Islet of Langerhans (tissue), 1 donor: ENCODE measurements at regions not wholly inside any gene's neighbourhood (a gene's known extent, or its start where the extent isn't known, plus 50 kb on each side); places are given as distances from the start of the nearest gene placed in this dataset.

Experiments
- FAIRE-seq: peaks from one replicate; lab custom pipeline; 2011; peaks lifted over from hg19 to GRCh38; lab: Jason Lieb, UNC

- no peak for FAIRE-seq
These were observed 142.3 kb upstream of the PARP11 start for GRCh38 chr12:4015225-4016091.

- FAIRE-seq = no peak
These were observed 141.6 kb upstream of the PARP11 start for GRCh38 chr12:4014858-4015224.

DNA sequence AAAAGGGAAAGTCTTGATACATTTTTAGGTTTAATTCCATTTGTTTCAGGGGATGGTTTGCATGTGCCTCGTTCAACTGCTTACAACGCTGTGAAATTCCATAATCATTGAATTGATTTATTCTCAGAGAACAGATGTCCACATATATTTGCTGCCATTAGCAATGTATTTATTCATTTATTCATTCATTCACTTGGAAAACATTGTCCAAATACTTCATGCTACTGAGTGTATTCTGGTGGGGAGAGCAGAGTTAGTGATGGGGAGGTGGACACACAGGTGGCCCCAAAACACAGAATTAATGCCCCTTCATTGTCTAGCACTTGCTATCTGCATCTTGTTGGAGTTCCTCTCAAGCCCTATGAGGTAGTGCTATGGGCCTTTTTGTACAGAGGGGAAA lies 141.2 kb upstream of the PARP11 start:
- FAIRE-seq = no peak

- FAIRE-seq = no peak
These were observed 140.1 kb upstream of the PARP11 start for GRCh38 chr12:4012977-4013968.

DNA sequence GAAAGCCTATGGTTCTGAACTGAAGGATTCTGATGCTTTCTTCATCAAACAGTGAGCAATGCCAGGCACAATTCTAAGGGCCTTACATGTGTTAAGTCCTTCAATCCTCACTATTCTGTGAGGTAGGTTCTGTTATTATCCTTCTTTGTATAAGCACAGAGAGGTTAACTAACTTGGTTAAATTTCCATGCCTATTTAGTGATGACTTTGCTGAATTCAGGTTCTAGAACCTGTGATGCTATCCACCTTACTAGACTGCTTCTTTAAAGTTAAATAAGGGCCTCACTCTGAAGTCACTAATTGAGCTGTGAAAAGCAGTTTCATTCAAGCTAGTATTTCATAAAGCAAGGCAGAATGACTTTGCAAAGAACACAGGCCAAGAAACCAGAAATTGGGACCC lies 138.9 kb upstream of the PARP11 start:
- FAIRE-seq = no peak

- no peak for FAIRE-seq
These were observed 138.4 kb upstream of the PARP11 start for GRCh38 chr12:4011597-4011996.

- no peak for FAIRE-seq
These were observed 136.9 kb upstream of the PARP11 start for GRCh38 chr12:4009979-4010704.

DNA sequence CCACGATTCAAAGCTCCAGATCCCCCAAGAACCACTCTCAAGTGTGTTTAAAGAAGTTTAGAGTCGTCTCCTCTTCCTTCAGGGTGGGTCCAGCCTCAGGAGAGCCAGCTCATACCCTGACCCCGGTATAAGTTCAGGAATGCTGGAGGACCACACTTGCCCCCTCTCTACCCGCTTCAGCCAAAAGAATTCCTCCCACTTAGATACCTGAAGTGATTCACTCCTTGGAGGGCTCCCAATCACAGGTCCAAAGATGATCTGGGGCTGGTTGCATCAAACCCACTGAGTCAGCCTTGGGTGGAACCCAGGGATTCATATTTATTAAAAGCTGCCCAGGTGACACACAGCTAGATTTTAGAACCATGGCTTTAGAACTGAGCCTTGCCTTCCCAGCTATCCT lies 133.5 kb upstream of the PARP11 start:
- FAIRE-seq = no peak

- FAIRE-seq = no peak
These were observed 132.7 kb upstream of the PARP11 start for GRCh38 chr12:4005851-4006430.

GRCh38 chr12:4003576-4003975 lies 130.4 kb upstream of the PARP11 start:
- FAIRE-seq = no peak

DNA sequence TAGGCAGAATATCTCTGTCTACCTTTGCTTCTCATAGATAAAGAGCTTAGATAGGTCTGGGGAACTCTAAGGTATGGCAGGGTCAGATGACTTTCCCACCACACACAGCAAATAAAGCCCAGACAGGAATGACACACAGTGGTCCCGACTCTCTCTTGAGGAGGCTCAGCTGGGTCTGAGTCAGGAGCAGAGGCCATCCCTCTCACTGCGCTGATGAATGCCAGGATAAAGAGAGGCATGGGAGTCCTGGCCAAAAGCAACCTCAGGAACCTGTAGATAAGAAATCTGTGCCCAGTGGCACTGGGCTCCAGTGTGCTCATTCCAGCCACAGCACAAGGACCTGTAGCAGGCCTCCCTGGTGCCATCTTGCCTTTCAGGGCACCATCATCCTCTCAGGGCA lies 129.4 kb upstream of the PARP11 start:
- FAIRE-seq = no peak

DNA sequence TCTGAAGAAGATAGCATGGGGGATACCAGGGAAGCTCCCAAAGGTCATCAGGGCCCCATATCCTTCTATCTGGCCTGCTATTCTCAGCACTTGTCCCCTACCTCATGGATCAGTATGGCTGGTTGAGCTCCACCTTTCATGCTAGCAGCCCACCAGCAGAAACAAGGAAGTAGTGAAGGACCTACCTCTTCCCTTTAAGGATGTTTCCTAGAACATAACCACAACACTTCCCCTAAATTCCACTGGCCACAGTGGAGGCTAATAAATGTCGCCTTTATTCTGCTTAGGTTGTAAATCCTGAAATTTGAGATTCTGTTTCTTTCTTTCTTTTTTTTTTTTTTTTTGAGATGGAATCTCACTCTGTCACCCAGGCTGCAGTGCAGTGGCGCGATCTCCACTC lies 128.6 kb upstream of the PARP11 start:
- FAIRE-seq = no peak

- FAIRE-seq = no peak
These were observed 127.8 kb upstream of the PARP11 start for GRCh38 chr12:4001031-4001430.

GRCh38 chr12:3999904-4000303 lies 126.7 kb upstream of the PARP11 start:
- no peak for FAIRE-seq

DNA sequence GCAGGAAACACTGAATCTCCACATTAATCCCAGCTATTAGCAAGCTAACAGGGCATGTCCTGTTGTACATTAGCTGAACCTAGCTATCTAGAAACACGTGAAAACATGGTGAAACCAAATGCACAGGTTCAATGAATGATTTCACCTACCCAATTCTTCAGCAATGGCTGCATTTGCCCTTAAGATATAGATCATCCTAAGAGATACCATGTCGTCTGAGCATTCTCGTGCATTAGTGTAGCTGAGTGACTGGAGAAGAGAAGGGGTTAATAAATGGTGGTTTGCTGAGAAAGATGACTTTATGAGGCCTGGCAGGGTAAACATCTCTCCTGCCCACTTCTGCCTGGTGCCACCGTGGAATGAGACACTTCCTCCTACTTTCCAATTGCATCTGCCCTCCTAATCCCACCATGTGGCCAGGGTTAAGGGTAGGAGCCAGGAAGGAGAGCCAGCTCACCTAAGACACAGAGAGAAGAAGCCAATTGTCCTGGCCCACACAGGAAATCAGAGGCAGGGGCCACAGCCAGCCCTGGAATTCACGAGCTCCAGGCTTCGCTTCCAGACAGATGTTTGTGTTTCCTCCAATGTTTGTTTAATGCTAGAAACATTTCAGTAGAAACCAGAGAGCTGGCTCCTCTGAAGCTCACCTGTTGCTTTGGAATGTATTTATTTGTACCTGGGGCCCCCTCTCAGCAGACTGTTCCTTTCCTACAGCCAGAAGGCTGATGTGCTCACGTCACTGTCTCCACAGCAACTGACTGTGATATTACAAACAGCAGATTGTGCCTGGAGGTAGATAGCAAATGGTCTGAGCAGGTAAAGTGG lies 126.0 kb upstream of the PARP11 start:
- peak; percentile 97 for FAIRE-seq

- no peak for FAIRE-seq
These were observed 125.2 kb upstream of the PARP11 start for GRCh38 chr12:3998397-3998796.

- no peak for FAIRE-seq
These were observed 123.1 kb upstream of the PARP11 start for GRCh38 chr12:3996322-3996721.

- FAIRE-seq = no peak
These were observed 122.1 kb upstream of the PARP11 start for GRCh38 chr12:3995306-3995705.

DNA sequence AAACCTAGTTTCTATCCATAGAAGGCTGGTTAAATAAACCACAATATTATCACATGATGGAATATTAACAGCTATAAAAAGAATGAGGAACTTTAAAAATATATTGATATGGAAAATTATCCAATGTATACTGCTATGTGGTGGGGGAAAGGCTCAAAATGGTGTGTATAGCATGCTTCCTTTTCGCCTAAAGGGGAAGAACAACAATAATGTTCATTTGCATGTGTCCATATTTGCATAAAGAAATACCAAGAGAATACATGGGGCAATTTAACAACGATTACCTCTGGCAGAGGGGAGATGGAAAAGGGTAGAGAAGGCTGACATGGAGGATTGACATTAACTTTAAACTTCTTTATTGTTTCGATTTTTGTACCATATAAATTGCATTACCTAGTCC lies 121.3 kb upstream of the PARP11 start:
- FAIRE-seq = no peak

GRCh38 chr12:3992945-3993344 lies 119.7 kb upstream of the PARP11 start:
- FAIRE-seq = no peak
